GM23338 (cell line): ENCODE measurements at regions not wholly inside any gene's neighbourhood (a gene's known extent, or its start where the extent isn't known, plus 50 kb on each side); places are given as distances from the start of the nearest gene placed in this dataset.

Experiments used
- ATAC-seq: fragments of 200-7000 bp; cut with Tn5 transposase; 3 replicates; pipeline ENCODE4 v1.9.1; 2020
- DNase-seq: peaks from one replicate; pipeline ENCODE4 v3.0.0-alpha.2; 2015; ENCODE audit warnings: low spot score
- H2AFZ ChIP-seq: fragments of 200-600 bp; sonication (generic); 2 replicates; pipeline ENCODE4 v1.8.0; 2016; ENCODE audit warnings: antibody characterized with exemption, mild to moderate bottlenecking, moderate library complexity
- H3F3A ChIP-seq: fragments of 200-600 bp; sonication (generic); replicated peaks from 2 replicates; pipeline ENCODE4 v1.8.0; 2017; ENCODE audit warnings: antibody characterized with exemption, mixed run types, low read depth
- H3K27ac ChIP-seq: fragments of 200-600 bp; sonication (generic); 2 replicates; pipeline ENCODE4 v1.6.1; 2016; ENCODE audit warnings: low read depth
- H3K27me3 ChIP-seq: fragments of 200-600 bp; sonication (generic); 2 replicates; pipeline ENCODE4 v1.8.0; 2016; ENCODE audit warnings: mild to moderate bottlenecking, mixed run types, moderate library complexity; ENCODE audit not compliant: insufficient read depth
- H3K36me3 ChIP-seq: fragments of 200-600 bp; sonication (generic); 2 replicates; pipeline ENCODE4 v1.8.0; 2016; ENCODE audit warnings: mild to moderate bottlenecking; ENCODE audit not compliant: insufficient read depth
- H3K4me1 ChIP-seq: fragments of 200-600 bp; sonication (generic); 2 replicates; pipeline ENCODE4 v1.8.0; 2016; ENCODE audit warnings: mild to moderate bottlenecking, moderate library complexity; ENCODE audit not compliant: insufficient read depth
- H3K4me2 ChIP-seq: fragments of 200-600 bp; sonication (generic); 2 replicates; pipeline ENCODE4 v1.7.1; 2017; ENCODE audit warnings: mixed run types
- H3K4me3 ChIP-seq: fragments of 200-600 bp; sonication (generic); 2 replicates; pipeline ENCODE4 v1.6.1; 2016; ENCODE audit warnings: mixed run types
- H3K79me2 ChIP-seq: fragments of 200-600 bp; sonication (generic); replicated peaks from 2 replicates; pipeline ENCODE4 v1.8.0; 2017; ENCODE audit warnings: mild to moderate bottlenecking; ENCODE audit not compliant: insufficient read depth
- H3K9me2 ChIP-seq: fragments of 200-600 bp; sonication (generic); 2 replicates; pipeline ENCODE4 v1.8.0; 2017; ENCODE audit not compliant: insufficient read depth
- H4K20me1 ChIP-seq: fragments of 200-600 bp; sonication (generic); replicated peaks from 2 replicates; pipeline ENCODE4 v1.8.0; 2017; ENCODE audit warnings: mild to moderate bottlenecking; ENCODE audit not compliant: insufficient read depth
- H3K27ac Mint-ChIP-seq: 2 replicates; pipeline ENCODE4 v1.8.0; 2020; ENCODE audit warnings: inconsistent platforms, mild to moderate bottlenecking, moderate library complexity, mixed read lengths
- H3K27me3 Mint-ChIP-seq: 3 replicates; pipeline ENCODE4 v1.8.0; 2022; ENCODE audit warnings: low read depth, mild to moderate bottlenecking, moderate library complexity, mixed read lengths, inconsistent platforms; ENCODE audit not compliant: insufficient read depth, poor library complexity
- H3K36me3 Mint-ChIP-seq: 3 replicates; pipeline ENCODE4 v1.8.0; 2021; ENCODE audit warnings: low read depth, mild to moderate bottlenecking, inconsistent platforms, moderate library complexity, mixed read lengths
- H3K4me1 Mint-ChIP-seq: 3 replicates; pipeline ENCODE4 v1.8.0; 2020; ENCODE audit warnings: mild to moderate bottlenecking, inconsistent platforms, mixed read lengths
- H3K4me3 Mint-ChIP-seq: 3 replicates; pipeline ENCODE4 v1.8.0; 2021; ENCODE audit warnings: moderate library complexity, mild to moderate bottlenecking, inconsistent platforms, mixed read lengths
- H3K9me3 Mint-ChIP-seq: 3 replicates; pipeline ENCODE4 v1.8.0; 2020; ENCODE audit warnings: moderate library complexity, mild to moderate bottlenecking, inconsistent platforms, mixed read lengths
- CTCF ChIP-seq, 2 experiments: fragments of 200-600 bp in 1 of 2; sonication (generic) in 1 of 2; conservative IDR thresholded peaks; 2 replicates each; pipeline versions ENCODE4 v1.5.1 to v1.6.1; 2016 to 2017; ENCODE audit warnings: antibody characterized with exemption in 2 of 2, low read depth in 2 of 2, mild to moderate bottlenecking in 2 of 2, moderate library complexity in 1 of 2
- EZH2 ChIP-seq: fragments of 200-600 bp; sonication (generic); IDR thresholded peaks from one replicate; pipeline ENCODE4 v1.8.0; 2017; ENCODE audit warnings: antibody characterized with exemption, mild to moderate bottlenecking, low read depth; ENCODE audit not compliant: unreplicated experiment
- EZH2phosphoT487 ChIP-seq: fragments of 200-600 bp; sonication (generic); IDR thresholded peaks from one replicate; pipeline ENCODE4 v1.8.1; 2018; ENCODE audit warnings: antibody characterized with exemption; ENCODE audit not compliant: unreplicated experiment
- JUNB ChIP-seq: IDR thresholded peaks from one replicate; pipeline ENCODE4 v1.6.1; 2016; ENCODE audit warnings: antibody characterized with exemption; ENCODE audit not compliant: unreplicated experiment
- NANOG ChIP-seq: IDR thresholded peaks from 2 replicates; pipeline ENCODE4 v1.6.1; 2016; ENCODE audit warnings: antibody characterized with exemption, borderline replicate concordance
- POLR2AphosphoS5 ChIP-seq: IDR thresholded peaks from 2 replicates; pipeline ENCODE4 v1.6.1; 2016; ENCODE audit warnings: antibody characterized with exemption, low read depth
- REST ChIP-seq: IDR thresholded peaks from one replicate; pipeline ENCODE4 v1.6.1; 2018; ENCODE audit warnings: antibody characterized with exemption; ENCODE audit not compliant: unreplicated experiment
- STAT1 ChIP-seq: IDR thresholded peaks from one replicate; pipeline ENCODE4 v1.6.1; 2016; ENCODE audit warnings: antibody characterized with exemption; ENCODE audit not compliant: unreplicated experiment
- ZNF331 ChIP-seq: fragments of 250-450 bp; sonication (Bioruptor Pico); IDR thresholded peaks from 2 replicates; pipeline ENCODE4 v1.5.0; 2020; ENCODE audit warnings: low read depth, mild to moderate bottlenecking, moderate library complexity
- TF ChIP-seq, protein P1 (sequence below): IDR thresholded peaks from 2 replicates; pipeline ENCODE4 v1.6.1; 2016; ENCODE audit warnings: antibody characterized with exemption

DNA sequence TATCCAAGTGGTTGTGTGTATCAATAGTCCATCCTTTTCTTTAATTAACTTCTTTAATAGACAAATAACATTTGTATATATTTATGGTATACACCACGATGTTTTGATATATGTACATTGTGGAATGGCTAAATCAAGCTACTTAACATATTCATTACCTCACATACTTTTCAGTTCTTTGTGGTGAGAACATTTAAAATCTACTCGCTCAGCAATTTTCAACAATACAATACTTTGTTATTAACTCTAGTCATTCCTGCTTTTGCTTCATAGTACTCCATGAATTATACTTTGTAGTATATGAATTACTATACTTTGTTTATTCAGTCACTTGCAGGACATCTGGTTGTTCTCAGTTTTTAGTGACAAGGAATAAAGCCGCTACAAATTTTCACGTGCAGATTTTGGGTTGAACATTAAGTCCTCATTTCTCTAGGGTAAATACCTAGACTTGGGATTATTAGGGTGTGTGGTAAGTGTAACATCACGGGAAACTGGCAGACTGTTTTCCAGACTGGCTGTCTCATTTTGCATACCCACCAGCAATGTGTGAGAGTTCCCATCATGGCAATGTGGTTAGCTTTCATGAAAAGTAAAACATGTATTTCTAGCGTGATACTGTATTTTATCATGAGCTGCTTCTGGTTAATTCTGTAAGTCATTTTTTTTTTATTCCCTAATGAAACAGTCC lies 354.4 kb upstream of the WWC1 start:
- no peaks in the 10 kb centered on the region for H3K79me2 ChIP-seq
- no peaks in the 10 kb centered on the region for H3K36me3 ChIP-seq
- Mint-ChIP-seq H3K9me3 (no peaks in the 10 kb centered on the region), H3K36me3 (no peaks in the 10 kb centered on the region), H3K27ac (no peak overlapping the region), H3K27me3 (peaks cover 2% of the 10 kb centered on the region), H3K4me1 (no peaks in the 10 kb centered on the region), H3K4me3 (no peak overlapping the region)
- no peak overlapping the region for H3K4me3 ChIP-seq
- H3K27me3 ChIP-seq: no peaks in the 10 kb centered on the region
- H3K4me2 ChIP-seq: no peak overlapping the region
- DNase-seq (no peak), ATAC-seq (no peak)
- H4K20me1 ChIP-seq: no peaks in the 10 kb centered on the region
- H2AFZ ChIP-seq: no peak overlapping the region
- H3K27ac ChIP-seq: no peak overlapping the region
- no peaks in the 10 kb centered on the region for H3K9me2 ChIP-seq
- TF ChIP-seq NANOG: no peak
- TF ChIP-seq REST: no peak
- no peak for TF ChIP-seq JUNB
- TF ChIP-seq POLR2AphosphoS5: no peak
- no peaks in the 10 kb centered on the region for H3F3A ChIP-seq
- H3K4me1 ChIP-seq: no peaks in the 10 kb centered on the region

DNA sequence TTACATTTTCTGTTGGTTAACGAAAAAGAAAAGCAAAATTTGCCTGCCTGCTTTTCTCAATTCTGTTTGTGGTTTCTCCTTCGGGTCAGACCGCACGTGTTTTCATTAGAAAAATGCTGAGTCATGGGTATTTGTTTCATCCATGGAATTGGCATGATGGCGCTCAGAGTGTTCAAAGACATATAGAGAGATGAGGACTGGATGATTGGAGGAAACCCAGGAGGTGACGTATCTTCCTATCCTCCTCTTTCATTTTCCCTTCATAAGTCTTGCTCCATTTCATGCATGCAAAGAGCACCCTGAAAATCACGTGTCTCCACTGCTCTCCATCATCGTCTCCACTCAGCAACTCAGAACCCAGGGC lies 353.8 kb upstream of the WWC1 start:
- H3F3A ChIP-seq: no peaks in the 10 kb centered on the region
- H3K27me3 ChIP-seq: no peaks in the 10 kb centered on the region
- H4K20me1 ChIP-seq: no peaks in the 10 kb centered on the region
- Mint-ChIP-seq H3K27ac (peak overlapping the region; percentile 77; the same call in 1 of the 2 replicates), H3K4me1 (no peaks in the 10 kb centered on the region), H3K4me3 (no peak overlapping the region), H3K27me3 (peaks cover 2% of the 10 kb centered on the region), H3K9me3 (no peaks in the 10 kb centered on the region), H3K36me3 (no peaks in the 10 kb centered on the region)
- H3K79me2 ChIP-seq: no peaks in the 10 kb centered on the region
- H2AFZ ChIP-seq: no peak overlapping the region
- no peak for TF ChIP-seq STAT1
- TF ChIP-seq NANOG: no peak
- no peak for TF ChIP-seq CTCF (conservative IDR thresholded peaks at IDR 0.05; ENCODE audit: low read depth in 2 of 2)
- TF ChIP-seq, protein P1, sequence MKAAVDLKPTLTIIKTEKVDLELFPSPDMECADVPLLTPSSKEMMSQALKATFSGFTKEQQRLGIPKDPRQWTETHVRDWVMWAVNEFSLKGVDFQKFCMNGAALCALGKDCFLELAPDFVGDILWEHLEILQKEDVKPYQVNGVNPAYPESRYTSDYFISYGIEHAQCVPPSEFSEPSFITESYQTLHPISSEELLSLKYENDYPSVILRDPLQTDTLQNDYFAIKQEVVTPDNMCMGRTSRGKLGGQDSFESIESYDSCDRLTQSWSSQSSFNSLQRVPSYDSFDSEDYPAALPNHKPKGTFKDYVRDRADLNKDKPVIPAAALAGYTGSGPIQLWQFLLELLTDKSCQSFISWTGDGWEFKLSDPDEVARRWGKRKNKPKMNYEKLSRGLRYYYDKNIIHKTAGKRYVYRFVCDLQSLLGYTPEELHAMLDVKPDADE: no peak
- no peak for TF ChIP-seq EZH2
- no peak for TF ChIP-seq JUNB
- no peak for TF ChIP-seq REST
- TF ChIP-seq ZNF331 (CRISPR knock-in tag): no peak
- no peak for TF ChIP-seq EZH2phosphoT487
- no peaks in the 10 kb centered on the region for H3K36me3 ChIP-seq
- no peaks in the 10 kb centered on the region for H3K4me1 ChIP-seq
- ATAC-seq: no peak
- H3K4me2 ChIP-seq: no peak overlapping the region
- H3K4me3 ChIP-seq: no peak overlapping the region
- no peak for DNase-seq
- H3K27ac ChIP-seq: no peak overlapping the region
- no peaks in the 10 kb centered on the region for H3K9me2 ChIP-seq
